ENCODE measurements at regions not wholly inside any gene's neighbourhood (a gene's known extent, or its start where the extent isn't known, plus 50 kb on each side); places are given as distances from the start of the nearest gene placed in this dataset.

DNA sequence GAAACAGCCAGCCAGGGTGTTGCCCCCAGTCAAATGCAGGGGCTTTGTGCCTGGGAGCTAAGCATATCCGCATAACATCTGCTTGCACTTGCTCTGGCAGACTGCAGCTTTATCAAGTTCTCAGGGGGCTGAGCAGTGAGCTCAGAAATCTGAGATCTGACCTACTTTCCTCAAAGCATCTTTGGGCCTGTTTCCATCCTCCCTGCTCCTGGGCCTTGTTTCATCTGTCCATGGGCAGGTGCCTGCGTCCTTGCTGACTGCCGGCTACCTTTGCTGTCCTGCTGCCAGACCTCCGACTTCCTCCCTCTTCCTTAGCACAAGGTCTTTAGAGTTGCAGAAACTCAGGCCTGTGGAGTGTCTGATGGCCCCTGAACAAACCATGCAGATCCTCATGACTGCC is 131.2 kb upstream of the B3GAT1 start:
- no peak for DNase-seq (ENCODE audit: low spot score)
- Histone ChIP-seq H3K4me3 (ENCODE audit: severe bottlenecking) (no peak overlapping the region), H3K36me3 (ENCODE audit: low read depth) (no peaks in the 10 kb centered on the region), H3K27me3 (ENCODE audit: insufficient read depth, poor library complexity, severe bottlenecking) (no peaks in the 10 kb centered on the region), H3K9me3 (ENCODE audit: severe bottlenecking) (no peaks in the 10 kb centered on the region), H3K27ac (ENCODE audit: poor library complexity, severe bottlenecking) (no peak overlapping the region), H3K4me1 (ENCODE audit: insufficient read depth, poor library complexity, severe bottlenecking) (no peaks in the 10 kb centered on the region)
- no peak for ATAC-seq (ENCODE audit: low read depth)
- TF ChIP-seq, protein P1, sequence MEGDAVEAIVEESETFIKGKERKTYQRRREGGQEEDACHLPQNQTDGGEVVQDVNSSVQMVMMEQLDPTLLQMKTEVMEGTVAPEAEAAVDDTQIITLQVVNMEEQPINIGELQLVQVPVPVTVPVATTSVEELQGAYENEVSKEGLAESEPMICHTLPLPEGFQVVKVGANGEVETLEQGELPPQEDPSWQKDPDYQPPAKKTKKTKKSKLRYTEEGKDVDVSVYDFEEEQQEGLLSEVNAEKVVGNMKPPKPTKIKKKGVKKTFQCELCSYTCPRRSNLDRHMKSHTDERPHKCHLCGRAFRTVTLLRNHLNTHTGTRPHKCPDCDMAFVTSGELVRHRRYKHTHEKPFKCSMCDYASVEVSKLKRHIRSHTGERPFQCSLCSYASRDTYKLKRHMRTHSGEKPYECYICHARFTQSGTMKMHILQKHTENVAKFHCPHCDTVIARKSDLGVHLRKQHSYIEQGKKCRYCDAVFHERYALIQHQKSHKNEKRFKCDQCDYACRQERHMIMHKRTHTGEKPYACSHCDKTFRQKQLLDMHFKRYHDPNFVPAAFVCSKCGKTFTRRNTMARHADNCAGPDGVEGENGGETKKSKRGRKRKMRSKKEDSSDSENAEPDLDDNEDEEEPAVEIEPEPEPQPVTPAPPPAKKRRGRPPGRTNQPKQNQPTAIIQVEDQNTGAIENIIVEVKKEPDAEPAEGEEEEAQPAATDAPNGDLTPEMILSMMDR (IDR thresholded peaks at IDR 0.05; ENCODE audit: poor library complexity, severe bottlenecking): no peak

DNA sequence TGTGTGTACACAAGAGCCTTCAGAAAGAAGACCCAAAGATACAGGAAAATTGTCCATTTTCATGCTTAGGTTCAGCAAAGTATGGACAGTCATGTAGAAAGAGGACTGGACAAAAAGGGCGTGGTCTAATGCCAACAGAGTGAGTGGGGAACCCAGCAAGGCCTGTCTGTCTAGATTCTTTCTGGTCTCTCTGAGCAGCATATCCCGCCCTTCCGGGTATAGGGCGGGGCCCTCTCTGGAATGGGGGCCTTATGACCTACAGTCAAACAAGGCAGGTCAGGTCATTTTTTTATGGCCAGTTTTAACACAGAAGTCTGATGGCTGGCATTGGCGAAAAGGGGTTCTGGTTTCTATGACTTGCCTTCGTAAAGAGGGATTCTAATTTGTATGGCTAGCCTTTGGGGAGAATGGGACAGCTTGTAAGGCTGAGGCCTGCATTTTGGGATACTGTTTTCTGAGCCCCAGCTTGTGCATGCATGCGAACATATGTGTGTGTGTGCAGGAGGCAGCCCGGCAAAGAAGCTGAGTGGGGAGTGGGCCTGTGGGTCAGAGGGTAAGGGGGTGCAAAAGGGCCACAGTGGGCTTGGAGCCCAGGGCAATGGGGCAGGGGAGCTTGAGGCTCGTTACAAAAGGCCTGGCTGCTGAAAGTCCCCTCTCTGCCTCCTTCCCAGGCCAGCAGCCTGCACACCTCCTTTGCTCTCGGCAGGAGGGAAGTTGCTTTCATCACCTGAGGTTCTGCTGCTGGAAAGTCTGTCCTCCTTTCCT is 130.5 kb upstream of the B3GAT1 start:
- TF ChIP-seq, protein P1 (IDR thresholded peaks at IDR 0.05; ENCODE audit: poor library complexity, severe bottlenecking): no peak
- no peaks in the 10 kb centered on the region for H3K4me1 ChIP-seq (ENCODE audit: insufficient read depth, poor library complexity, severe bottlenecking)
- no peak overlapping the region for H3K4me3 ChIP-seq (ENCODE audit: severe bottlenecking)
- H3K27ac ChIP-seq (ENCODE audit: poor library complexity, severe bottlenecking): no peak overlapping the region
- H3K27me3 ChIP-seq (ENCODE audit: insufficient read depth, poor library complexity, severe bottlenecking): no peaks in the 10 kb centered on the region
- no peaks in the 10 kb centered on the region for H3K9me3 ChIP-seq (ENCODE audit: severe bottlenecking)
- ATAC-seq (ENCODE audit: low read depth) (peak; percentile 71), DNase-seq (ENCODE audit: low spot score) (no peak)
- H3K36me3 ChIP-seq (ENCODE audit: low read depth): no peaks in the 10 kb centered on the region

DNA sequence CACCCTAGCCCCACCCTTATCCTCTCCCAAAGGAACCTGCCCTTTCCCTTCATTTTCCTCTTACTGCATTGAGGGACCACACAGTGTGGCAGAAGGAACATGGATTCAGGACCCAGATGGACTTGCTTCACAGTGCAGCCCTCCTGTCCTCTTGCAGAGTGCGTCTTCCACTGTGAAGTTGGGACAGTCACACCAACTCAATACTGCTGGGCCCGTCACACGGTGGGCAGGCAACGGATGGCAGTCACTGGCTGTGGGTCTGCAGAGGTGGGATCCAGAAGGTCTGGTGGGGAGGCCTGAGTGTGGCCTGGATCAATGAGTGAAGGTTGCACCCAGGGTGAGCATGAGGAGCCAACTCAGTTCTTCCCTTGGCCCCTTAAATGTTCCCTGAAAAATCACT is 129.9 kb upstream of the B3GAT1 start:
- Histone ChIP-seq H3K4me3 (ENCODE audit: severe bottlenecking) (no peak overlapping the region), H3K9me3 (ENCODE audit: severe bottlenecking) (no peaks in the 10 kb centered on the region), H3K27me3 (ENCODE audit: insufficient read depth, poor library complexity, severe bottlenecking) (no peaks in the 10 kb centered on the region), H3K4me1 (ENCODE audit: insufficient read depth, poor library complexity, severe bottlenecking) (no peaks in the 10 kb centered on the region), H3K36me3 (ENCODE audit: low read depth) (no peaks in the 10 kb centered on the region), H3K27ac (ENCODE audit: poor library complexity, severe bottlenecking) (no peak overlapping the region)
- DNase-seq (ENCODE audit: low spot score): no peak
- TF ChIP-seq, protein P1 (IDR thresholded peaks at IDR 0.05; ENCODE audit: poor library complexity, severe bottlenecking): no peak
- no peak for ATAC-seq (ENCODE audit: low read depth)

DNA sequence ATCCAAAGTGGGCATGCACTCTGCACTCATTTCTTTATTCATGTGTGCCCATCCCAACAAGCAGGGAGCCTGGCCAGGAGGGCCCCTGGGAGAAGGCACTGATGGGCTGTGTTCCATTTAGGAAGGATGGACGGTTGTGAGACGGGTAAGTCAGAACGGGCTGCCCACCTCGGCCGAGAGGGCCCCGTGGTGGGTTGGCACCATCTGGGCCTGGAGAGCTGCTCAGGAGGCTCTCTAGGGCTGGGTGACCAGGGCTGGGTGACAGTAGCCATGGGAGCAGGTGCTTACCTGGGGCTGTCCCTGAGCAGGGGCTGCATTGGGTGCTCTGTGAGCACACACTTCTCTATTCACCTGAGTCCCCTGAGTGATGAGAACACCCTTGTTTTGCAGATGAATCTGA is 129.3 kb upstream of the B3GAT1 start:
- Histone ChIP-seq H3K27me3 (ENCODE audit: insufficient read depth, poor library complexity, severe bottlenecking) (no peaks in the 10 kb centered on the region), H3K4me1 (ENCODE audit: insufficient read depth, poor library complexity, severe bottlenecking) (no peaks in the 10 kb centered on the region), H3K9me3 (ENCODE audit: severe bottlenecking) (no peaks in the 10 kb centered on the region), H3K36me3 (ENCODE audit: low read depth) (no peaks in the 10 kb centered on the region), H3K27ac (ENCODE audit: poor library complexity, severe bottlenecking) (no peak overlapping the region), H3K4me3 (ENCODE audit: severe bottlenecking) (no peak overlapping the region)
- ATAC-seq (ENCODE audit: low read depth) (no peak), DNase-seq (ENCODE audit: low spot score) (no peak)
- TF ChIP-seq, protein P1 (IDR thresholded peaks at IDR 0.05; ENCODE audit: poor library complexity, severe bottlenecking): no peak

DNA sequence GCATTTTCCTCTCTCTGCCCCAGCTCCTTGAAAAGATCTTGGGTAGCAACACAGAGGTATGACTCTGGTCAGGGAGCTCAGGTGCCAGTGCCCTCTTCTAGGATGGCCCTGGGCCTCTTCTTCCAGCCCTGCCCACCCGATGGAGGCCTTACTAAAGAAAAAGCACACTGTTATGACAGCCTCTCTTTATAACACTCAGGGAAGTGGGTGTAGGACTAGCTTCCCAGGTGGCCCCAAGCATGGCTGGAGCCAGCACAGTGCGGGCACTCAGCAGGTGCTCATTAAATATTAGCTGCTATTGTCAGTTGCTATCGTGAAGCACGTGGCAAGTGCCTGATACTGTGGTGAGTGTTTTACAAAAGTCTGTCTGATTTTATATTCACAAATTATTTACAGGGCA is 127.2 kb upstream of the B3GAT1 start:
- TF ChIP-seq, protein P1 (IDR thresholded peaks at IDR 0.05; ENCODE audit: poor library complexity, severe bottlenecking): no peak
- DNase-seq (ENCODE audit: low spot score) (peak; percentile 2), ATAC-seq (ENCODE audit: low read depth) (no peak)

More for the DNA sequence above, 127.2 kb upstream of the B3GAT1 start:
- Histone ChIP-seq H3K4me1 (ENCODE audit: insufficient read depth, poor library complexity, severe bottlenecking) (no peaks in the 10 kb centered on the region), H3K36me3 (ENCODE audit: low read depth) (no peaks in the 10 kb centered on the region), H3K9me3 (ENCODE audit: severe bottlenecking) (no peaks in the 10 kb centered on the region), H3K27me3 (ENCODE audit: insufficient read depth, poor library complexity, severe bottlenecking) (no peaks in the 10 kb centered on the region), H3K27ac (ENCODE audit: poor library complexity, severe bottlenecking) (no peak overlapping the region), H3K4me3 (ENCODE audit: severe bottlenecking) (no peak overlapping the region)
